ENCODE measurements at regions not wholly inside any gene's neighbourhood (a gene's known extent, or its start where the extent isn't known, plus 50 kb on each side); places are given as distances from the start of the nearest gene placed in this dataset.

DNA sequence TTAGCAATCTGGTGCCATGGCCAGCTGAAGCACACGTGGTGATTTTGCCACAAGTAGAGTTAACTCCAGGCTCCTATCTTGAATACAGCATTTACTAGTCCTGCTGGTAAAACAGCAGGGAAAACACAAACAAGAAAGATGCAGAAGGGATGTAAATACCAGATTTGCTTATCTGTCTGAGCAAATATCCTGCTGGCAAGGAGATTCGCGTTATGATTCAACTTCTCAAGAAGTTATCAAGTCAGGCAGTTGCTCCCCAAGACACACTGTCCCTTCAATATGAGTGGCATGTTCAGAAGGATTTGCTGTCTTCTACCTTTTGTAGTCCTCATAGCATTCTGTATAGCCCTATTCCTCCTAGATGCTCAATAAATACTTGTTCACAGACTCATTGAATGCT is 171.2 kb upstream of the EGLN3 start:
- ChIA-PET RAD21 (ENCODE audit: low non-redundant PET in 1 of 2, low total read pairs in 2 of 2, uncharacterized antibody in 2 of 2, unreplicated experiment in 2 of 2) (no interaction called here), POLR2A (no interaction called here), CTCF (no interaction called here)
- Histone ChIP-seq H4K20me1 (ENCODE audit: insufficient read depth) (no peaks in the 10 kb centered on the region), H3K36me3 (ENCODE audit: control insufficient read depth in 1 of 2, insufficient read depth in 2 of 2, low read length in 2 of 2) (no peaks in the 10 kb centered on the region), H3K9me2 (ENCODE audit: insufficient read depth) (no peaks in the 10 kb centered on the region), H3K4me3 (replicated peaks in 1 of 2; ENCODE audit: low read depth in 1 of 2, low read length in 2 of 2) (no peak overlapping the region), H3K9ac (ENCODE audit: low read length) (no peak overlapping the region), H3K4me1 (ENCODE audit: control insufficient read depth in 1 of 2, insufficient read depth in 2 of 2, low read length in 2 of 2) (no peaks in the 10 kb centered on the region), H3K79me2 (ENCODE audit: insufficient read depth, low read length) (no peaks in the 10 kb centered on the region), H3K9me3 (ENCODE audit: control insufficient read depth in 1 of 2, insufficient read depth in 1 of 2, low read depth in 1 of 2, low read length in 2 of 2) (no peaks in the 10 kb centered on the region), H3K27me3 (ENCODE audit: insufficient read depth, low read length) (peaks cover 15% of the 10 kb centered on the region; the same call in 1 of the 2 replicates), H3K27ac (ENCODE audit: low read depth, low read length) (no peak overlapping the region), H2AFZ (ENCODE audit: low read depth, low read length, poor library complexity, severe bottlenecking) (no peak overlapping the region), H3K4me2 (ENCODE audit: low read length) (no peak overlapping the region)
- BruUV-seq (replicated peaks) = no TSS peak
- DNase-seq (ENCODE audit: low read depth, low spot score) = no peak
- intact Hi-C loops (cut with micrococcal nuclease) = no loop called here
- no peak for ATAC-seq
- TF ChIP-seq SRF (IDR thresholded peaks at IDR 0.05; ENCODE audit: low read depth) = no peak
- no peak for TF ChIP-seq EZH2phosphoT487 (IDR thresholded peaks at IDR 0.05; ENCODE audit: borderline replicate concordance)
- TF ChIP-seq EZH2 (IDR thresholded peaks at IDR 0.05) = no peak
- no peak for TF ChIP-seq POLR2AphosphoS5 (IDR thresholded peaks at IDR 0.05; ENCODE audit: low read depth, low read length)

GRCh38 chr14:34120185-34120977 is 169.5 kb upstream of the EGLN3 start:
- Histone ChIP-seq H3K79me2 (ENCODE audit: insufficient read depth, low read length) (no peaks in the 10 kb centered on the region), H3K9ac (ENCODE audit: low read length) (no peak overlapping the region), H3K4me1 (ENCODE audit: control insufficient read depth in 1 of 2, insufficient read depth in 2 of 2, low read length in 2 of 2) (no peaks in the 10 kb centered on the region), H3K9me3 (ENCODE audit: control insufficient read depth in 1 of 2, insufficient read depth in 1 of 2, low read depth in 1 of 2, low read length in 2 of 2) (no peaks in the 10 kb centered on the region), H2AFZ (ENCODE audit: low read depth, low read length, poor library complexity, severe bottlenecking) (no peak overlapping the region), H3K36me3 (ENCODE audit: control insufficient read depth in 1 of 2, insufficient read depth in 2 of 2, low read length in 2 of 2) (no peaks in the 10 kb centered on the region), H3K9me2 (ENCODE audit: insufficient read depth) (no peaks in the 10 kb centered on the region), H4K20me1 (ENCODE audit: insufficient read depth) (no peaks in the 10 kb centered on the region), H3K27ac (ENCODE audit: low read depth, low read length) (no peak overlapping the region), H3K4me3 (replicated peaks in 1 of 2; ENCODE audit: low read depth in 1 of 2, low read length in 2 of 2) (no peak overlapping the region), H3K27me3 (ENCODE audit: insufficient read depth, low read length) (peaks cover 15% of the 10 kb centered on the region; the same call in 1 of the 2 replicates), H3K4me2 (ENCODE audit: low read length) (no peak overlapping the region)
- POLR2A ChIA-PET = no interaction called here
- BruUV-seq (replicated peaks) = no TSS peak
- RAD21 ChIA-PET (ENCODE audit: low non-redundant PET in 1 of 2, low total read pairs in 2 of 2, uncharacterized antibody in 2 of 2, unreplicated experiment in 2 of 2) = no interaction called here
- DNase-seq (ENCODE audit: low read depth, low spot score) (no peak), ATAC-seq (peak; percentile 71)
- TF ChIP-seq RAD21 (IDR thresholded peaks at IDR 0.05; ENCODE audit: low read depth) = peak; percentile 25
- no peak for TF ChIP-seq FOSL1 (IDR thresholded peaks at IDR 0.05; ENCODE audit: low read depth)
- intact Hi-C loops (cut with micrococcal nuclease) = no loop called here
- CTCF ChIA-PET = no interaction called here

Measured in HCT116 (cell line).